Lung (tissue), 11 donors: ENCODE measurements at regions not wholly inside any gene's neighbourhood (a gene's known extent, or its start where the extent isn't known, plus 50 kb on each side); places are given as distances from the start of the nearest gene placed in this dataset.

ENCODE experiments used
- ATAC-seq: fragments of 200-7000 bp; cut with Tn5 transposase; one replicate; pipeline ENCODE4 v1.9.1; 2020; ENCODE audit warnings: moderate number of reproducible peaks; ENCODE audit not compliant: insufficient read depth, low FRiP score
- DNase-seq, 3 donors: peaks; one replicate each; pipeline ENCODE4 v3.0.0-alpha.2; 2013 to 2017
- H3K27ac ChIP-seq, 2 donors: one replicate each; pipeline ENCODE4 v1.5.1; 2013; ENCODE audit warnings: mild to moderate bottlenecking in 2 of 2, moderate library complexity in 2 of 2, control low read depth in 1 of 2, inconsistent platforms in 1 of 2, low read depth in 1 of 2, low read length in 1 of 2
- H3K27me3 ChIP-seq, 3 donors: one replicate each; pipeline ENCODE4 v1.5.1; 2013; ENCODE audit warnings: low read length in 2 of 3; ENCODE audit not compliant: control insufficient read depth in 3 of 3, insufficient read depth in 3 of 3
- H3K36me3 ChIP-seq, 4 donors: one replicate each; pipeline ENCODE4 v1.5.1; 2013; ENCODE audit warnings: low read length in 4 of 4, mild to moderate bottlenecking in 1 of 4, moderate library complexity in 1 of 4; ENCODE audit not compliant: control insufficient read depth in 4 of 4, insufficient read depth in 4 of 4
- H3K4me1 ChIP-seq, 5 donors: one replicate each; pipeline ENCODE4 v1.5.1; 2013; ENCODE audit warnings: low read length in 5 of 5, mild to moderate bottlenecking in 2 of 5, moderate library complexity in 1 of 5; ENCODE audit not compliant: control insufficient read depth in 5 of 5, insufficient read depth in 5 of 5
- H3K4me3 ChIP-seq: one replicate; pipeline ENCODE4 v1.5.1; 2013; ENCODE audit warnings: mild to moderate bottlenecking, control low read depth, moderate library complexity
- H3K9ac ChIP-seq, 2 donors: one replicate each; pipeline ENCODE4 v1.5.1; 2013; ENCODE audit warnings: low read length in 2 of 2, control low read depth in 1 of 2; ENCODE audit not compliant: insufficient read depth in 1 of 2
- H3K9me3 ChIP-seq, 4 donors: one replicate each; pipeline ENCODE4 v1.5.1; 2013; ENCODE audit warnings: low read length in 3 of 4, mild to moderate bottlenecking in 1 of 4, moderate library complexity in 1 of 4; ENCODE audit not compliant: control insufficient read depth in 4 of 4, insufficient read depth in 3 of 4
- WGBS, 2 donors: extraction: QIAGEN DNeasy Blood & Tissue Kit; methylation state at CpG; one replicate each; pipeline ENCODE4 v1.1.7; 2013; 5-methylcytosine and 5-hydroxymethylcytosine counted together
- TF ChIP-seq, protein P1 (sequence below): IDR thresholded peaks from 2 replicates; pipeline ENCODE4 v1.5.1; 2012; ENCODE audit warnings: mild to moderate bottlenecking; ENCODE audit errors: control extremely low read depth, extremely low read depth
- donor health status: control.
- donor health status: control.
- donor health status: Bipolar disorder and iron deficiency.
- donor health status: healthy.
- donor health status: DM: yes; HTN: yes; CAD: no.

DNA sequence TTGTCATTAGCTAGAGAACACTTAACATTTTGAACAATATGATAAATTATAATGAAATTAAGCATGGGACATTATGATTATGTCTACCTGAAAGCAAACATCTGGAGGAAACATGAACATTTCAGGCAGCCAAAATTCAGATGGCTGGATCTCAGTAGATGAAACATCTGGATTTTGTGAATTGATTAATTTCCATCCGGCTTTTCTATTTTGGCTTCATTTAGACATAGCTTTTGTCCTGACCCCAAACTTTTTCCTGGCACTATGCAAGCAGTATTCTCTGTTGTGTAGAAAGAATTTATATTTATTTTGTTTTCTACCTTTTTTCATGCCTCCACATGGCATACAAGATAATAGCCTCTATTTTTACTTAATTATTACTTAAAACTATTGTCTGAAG, 186.3 kb downstream of the OGFRL1 start:
- Histone ChIP-seq H3K9ac (no peak overlapping the region), H3K36me3 (no peaks in the 10 kb centered on the region), H3K4me1 (peaks cover 0 to 32% (median 4%) of the 10 kb centered on the region in 5 donors), H3K9me3 (no peaks in the 10 kb centered on the region), H3K27me3 (no peaks in the 10 kb centered on the region), H3K4me3 (no peak overlapping the region), H3K27ac (no peak overlapping the region)
- TF ChIP-seq, protein P1, sequence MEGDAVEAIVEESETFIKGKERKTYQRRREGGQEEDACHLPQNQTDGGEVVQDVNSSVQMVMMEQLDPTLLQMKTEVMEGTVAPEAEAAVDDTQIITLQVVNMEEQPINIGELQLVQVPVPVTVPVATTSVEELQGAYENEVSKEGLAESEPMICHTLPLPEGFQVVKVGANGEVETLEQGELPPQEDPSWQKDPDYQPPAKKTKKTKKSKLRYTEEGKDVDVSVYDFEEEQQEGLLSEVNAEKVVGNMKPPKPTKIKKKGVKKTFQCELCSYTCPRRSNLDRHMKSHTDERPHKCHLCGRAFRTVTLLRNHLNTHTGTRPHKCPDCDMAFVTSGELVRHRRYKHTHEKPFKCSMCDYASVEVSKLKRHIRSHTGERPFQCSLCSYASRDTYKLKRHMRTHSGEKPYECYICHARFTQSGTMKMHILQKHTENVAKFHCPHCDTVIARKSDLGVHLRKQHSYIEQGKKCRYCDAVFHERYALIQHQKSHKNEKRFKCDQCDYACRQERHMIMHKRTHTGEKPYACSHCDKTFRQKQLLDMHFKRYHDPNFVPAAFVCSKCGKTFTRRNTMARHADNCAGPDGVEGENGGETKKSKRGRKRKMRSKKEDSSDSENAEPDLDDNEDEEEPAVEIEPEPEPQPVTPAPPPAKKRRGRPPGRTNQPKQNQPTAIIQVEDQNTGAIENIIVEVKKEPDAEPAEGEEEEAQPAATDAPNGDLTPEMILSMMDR: no peak
- ATAC-seq (no peak), DNase-seq (peak in 2 of 3 donors; percentile 62 to 78)
- WGBS, 2 donors: 79 to 81% methylated on average over 1 of the region's 1 CpG

DNA sequence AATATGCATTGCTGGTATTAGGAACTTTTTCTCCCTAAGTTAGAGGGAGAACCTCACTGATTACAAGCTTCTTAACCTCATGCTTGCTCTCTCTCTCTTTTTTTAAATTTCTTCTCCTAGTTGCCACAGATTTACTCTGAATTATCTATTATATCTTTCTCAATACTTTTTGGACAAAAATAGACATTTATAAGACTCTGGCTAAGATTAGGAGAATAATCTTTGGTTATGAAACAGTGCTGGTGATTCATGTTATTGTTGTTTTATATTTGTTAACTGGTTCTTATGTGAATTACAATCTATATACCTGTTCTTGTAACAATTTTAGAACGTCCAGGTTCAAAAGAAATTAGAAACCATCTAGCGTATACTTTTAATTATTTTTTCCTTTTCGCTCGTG, 187.8 kb downstream of the OGFRL1 start:
- WGBS, 2 donors: 68 to 71% methylated on average over 4 of the region's 4 CpGs
- no peak for ATAC-seq
- no peaks in the 10 kb centered on the region for H3K9me3 ChIP-seq
- H3K27me3 ChIP-seq: no peaks in the 10 kb centered on the region
- TF ChIP-seq, protein P1: no peak
- no peak overlapping the region for H3K4me3 ChIP-seq
- H3K36me3 ChIP-seq: no peaks in the 10 kb centered on the region
- H3K4me1 ChIP-seq: peaks cover 1 to 37% (median 4%) of the 10 kb centered on the region in 5 donors
- no peak overlapping the region for H3K9ac ChIP-seq
- DNase-seq: no peak
- H3K27ac ChIP-seq: no peak overlapping the region

DNA sequence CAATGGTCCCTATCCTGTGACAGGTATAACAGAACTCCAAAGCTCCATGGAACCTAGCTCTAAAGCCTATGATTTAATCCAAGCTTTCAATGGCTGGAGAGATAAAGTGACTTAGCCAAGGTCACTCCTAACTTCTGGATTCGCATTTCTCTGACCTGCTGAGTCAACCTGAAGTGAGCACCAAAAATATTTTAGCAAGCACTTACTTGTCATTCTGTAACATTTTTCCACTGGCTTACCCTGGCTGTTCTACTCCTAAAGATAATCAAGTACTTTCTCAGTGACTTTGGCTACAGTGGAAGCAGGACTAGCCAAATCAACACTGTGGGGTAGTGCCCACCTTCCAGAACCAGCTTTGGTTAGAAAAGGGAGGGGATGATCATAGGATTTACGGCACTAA, 188.3 kb downstream of the OGFRL1 start:
- WGBS, 2 donors: 86 to 95% methylated on average over 2 of the region's 2 CpGs
- Histone ChIP-seq H3K9me3 (no peaks in the 10 kb centered on the region), H3K36me3 (no peaks in the 10 kb centered on the region), H3K9ac (peak overlapping the region in 1 of 2 donors; percentile 24), H3K27ac (peak overlapping the region in 1 of 2 donors; percentile 39), H3K4me3 (no peak overlapping the region), H3K4me1 (peaks cover 1 to 39% (median 4%) of the 10 kb centered on the region in 5 donors), H3K27me3 (no peaks in the 10 kb centered on the region)
- TF ChIP-seq, protein P1: no peak
- ATAC-seq (no peak), DNase-seq (no peak)
